Subcutaneous abdominal adipose tissue (tissue), 5 donors: ENCODE measurements at regions not wholly inside any gene's neighbourhood (a gene's known extent, or its start where the extent isn't known, plus 50 kb on each side); places are given as distances from the start of the nearest gene placed in this dataset.
"Not testable (repeated sequence)": the region's sequence is repeated elsewhere in the genome, so short reads cannot be mapped to it uniquely, and the experiment has no call there.

Experiments used
- H3K27ac ChIP-seq: one replicate; pipeline ENCODE4 v1.7.0; 2013; ENCODE audit warnings: low read depth, mild to moderate bottlenecking, inconsistent platforms, low read length, moderate library complexity
- H3K27me3 ChIP-seq, 5 donors: one replicate each; pipeline ENCODE4 v1.7.0; 2013; ENCODE audit warnings: low read length in 5 of 5, inconsistent platforms in 1 of 5; ENCODE audit not compliant: control insufficient read depth in 5 of 5, insufficient read depth in 4 of 5
- H3K36me3 ChIP-seq, 5 donors: one replicate each; pipeline ENCODE4 v1.7.0; 2013; ENCODE audit warnings: low read length in 5 of 5; ENCODE audit not compliant: control insufficient read depth in 5 of 5, insufficient read depth in 5 of 5
- H3K4me1 ChIP-seq, 5 donors: one replicate each; pipeline ENCODE4 v1.7.0; 2013; ENCODE audit warnings: low read length in 5 of 5, mild to moderate bottlenecking in 3 of 5, moderate library complexity in 1 of 5; ENCODE audit not compliant: control insufficient read depth in 5 of 5, insufficient read depth in 5 of 5
- H3K4me3 ChIP-seq, 5 donors: one replicate each; pipeline ENCODE4 v1.7.0; 2013; ENCODE audit warnings: low read length in 5 of 5, low read depth in 1 of 5
- H3K9ac ChIP-seq, 5 donors: one replicate each; pipeline ENCODE4 v1.7.0; 2013; ENCODE audit warnings: low read length in 5 of 5, mild to moderate bottlenecking in 4 of 5, moderate library complexity in 3 of 5
- H3K9me3 ChIP-seq, 5 donors: one replicate each; pipeline ENCODE4 v1.7.0; 2013; ENCODE audit warnings: low read length in 5 of 5; ENCODE audit not compliant: control insufficient read depth in 5 of 5
- donor health status: healthy.
- donor health status: healthy.
- donor health status: healthy.
- donor health status: healthy.
- donor health status: healthy.

DNA sequence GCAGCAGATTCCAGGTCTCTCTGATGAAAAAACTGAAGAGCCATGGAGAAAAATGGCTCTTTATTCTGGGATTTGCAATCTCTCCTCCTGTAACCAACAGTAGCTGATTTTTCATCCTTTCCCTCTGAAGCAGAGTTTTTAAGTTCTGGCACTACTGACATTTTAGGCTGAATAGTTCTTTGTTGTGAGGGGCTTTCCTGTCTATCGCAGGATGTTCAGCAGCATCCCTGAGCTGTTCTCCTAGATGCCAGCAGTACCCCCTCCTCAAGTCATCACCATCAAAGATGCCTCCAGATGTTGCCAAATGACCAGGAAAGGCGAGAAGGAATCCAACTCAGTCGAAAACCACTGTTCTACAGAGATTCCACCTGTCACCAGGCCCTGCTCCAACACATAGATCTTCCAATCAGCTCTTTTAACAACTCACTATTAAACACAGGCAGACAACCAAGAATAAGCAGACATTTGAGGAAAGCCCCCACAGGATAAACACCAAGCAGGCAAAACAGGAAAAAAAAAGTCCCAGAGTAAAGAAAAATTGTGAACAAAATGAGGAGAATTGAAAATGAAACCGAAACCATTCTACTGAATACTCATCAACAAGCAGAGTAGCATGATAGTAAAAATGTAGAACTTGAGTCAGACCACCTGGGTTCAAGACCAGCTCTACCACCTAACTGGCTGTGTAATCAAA is 124.8 kb downstream of the MPP7 start:
- H3K4me3 ChIP-seq, result peak overlapping the region in 3 of 5 donors; percentile 44 to 51 (median 44)
- no peak overlapping the region for H3K27ac ChIP-seq
- peak overlapping the region in 3 of 5 donors; percentile 9 to 47 (median 10) for H3K9ac ChIP-seq
- H3K27me3 ChIP-seq, result no peaks in the 10 kb centered on the region
- H3K36me3 ChIP-seq, result no peaks in the 10 kb centered on the region
- peaks cover 0 to 7% (median 3%) of the 10 kb centered on the region in 5 donors for H3K4me1 ChIP-seq
- no peaks in the 10 kb centered on the region for H3K9me3 ChIP-seq

DNA sequence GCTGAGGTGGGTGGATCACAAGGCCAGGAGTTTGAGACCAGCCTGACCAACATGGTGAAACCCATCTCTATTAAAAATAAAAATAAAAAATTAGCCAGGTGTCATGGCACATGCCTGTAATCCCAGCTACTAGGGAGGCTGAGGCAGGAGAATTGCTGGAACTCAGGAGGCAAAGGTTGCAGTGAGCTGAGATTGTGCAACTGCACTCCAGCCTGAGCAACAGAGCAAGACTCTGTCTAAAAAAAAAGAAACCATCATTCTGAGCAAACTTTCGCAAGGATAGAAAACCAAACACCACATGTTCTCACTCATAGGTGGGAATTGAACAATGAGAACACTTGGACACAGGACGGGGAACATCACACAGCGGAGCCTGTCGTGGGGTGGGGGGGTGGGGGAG is 126.4 kb downstream of the MPP7 start:
- H3K9ac ChIP-seq, H3K9me3 ChIP-seq, H3K27ac ChIP-seq, H3K27me3 ChIP-seq, H3K36me3 ChIP-seq, H3K4me3 ChIP-seq: not testable (repeated sequence)
- peaks cover 0 to 14% (median 8%) of the 10 kb centered on the region in 5 donors for H3K4me1 ChIP-seq

DNA sequence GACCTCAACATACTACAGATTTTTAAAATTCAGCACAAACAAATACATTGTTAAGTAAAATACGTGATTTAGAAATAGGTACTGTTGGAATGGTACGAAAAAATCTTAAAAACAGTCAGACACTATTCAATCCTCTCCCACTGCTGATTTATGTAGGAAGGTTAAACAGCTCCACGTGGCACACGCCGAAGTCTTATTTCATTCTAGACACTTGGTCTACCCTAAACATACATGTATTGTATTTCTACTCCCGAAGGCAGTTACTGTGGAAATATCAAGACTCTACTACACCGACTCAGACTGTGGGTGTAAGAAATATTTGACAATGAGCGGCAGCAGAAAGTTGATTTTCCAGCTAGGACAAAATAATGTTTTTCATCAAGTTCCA is 130.6 kb downstream of the MPP7 start:
- Histone ChIP-seq H3K27me3 (no peaks in the 10 kb centered on the region), H3K36me3 (no peaks in the 10 kb centered on the region), H3K9me3 (no peaks in the 10 kb centered on the region), H3K4me1 (peaks cover 0 to 10% (median 6%) of the 10 kb centered on the region in 5 donors), H3K9ac (no peak overlapping the region), H3K27ac (no peak overlapping the region), H3K4me3 (no peak overlapping the region)

DNA sequence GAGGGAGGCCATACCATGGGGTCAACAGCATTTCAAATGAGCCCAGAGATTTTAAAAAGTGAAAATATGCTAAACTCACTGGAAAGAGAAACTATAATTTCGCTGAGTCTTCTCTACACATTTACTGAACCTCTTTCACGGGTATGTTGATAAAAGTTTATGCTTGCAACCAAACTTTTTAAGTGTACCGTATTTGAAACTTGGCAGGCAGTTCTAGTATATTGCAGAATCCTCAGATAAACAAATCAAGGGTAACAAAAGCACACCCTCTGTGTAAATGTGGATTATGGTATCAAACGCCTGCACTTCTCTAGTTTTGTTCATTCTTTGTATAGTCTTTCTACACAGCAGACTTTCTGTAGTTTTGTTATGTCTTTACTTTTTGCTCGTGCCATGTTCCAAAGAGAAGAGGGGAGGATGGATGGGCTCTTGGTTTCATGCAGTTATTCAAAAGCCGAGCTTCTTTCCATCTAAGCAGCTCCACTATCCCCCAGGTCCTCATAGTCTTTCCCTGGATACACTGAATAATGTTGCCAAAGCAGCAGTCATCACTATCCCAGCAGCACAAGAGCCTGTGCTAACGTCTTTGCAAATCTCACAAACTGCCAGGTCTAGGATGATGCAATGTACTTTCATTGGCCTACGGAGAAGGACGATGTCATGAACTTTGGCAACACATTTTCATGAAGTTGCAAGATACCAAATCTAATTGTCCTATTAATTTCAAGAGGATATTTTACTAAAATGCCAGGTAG is 131.2 kb downstream of the MPP7 start:
- Histone ChIP-seq H3K27me3 (no peaks in the 10 kb centered on the region), H3K4me1 (peaks cover 0 to 10% (median 6%) of the 10 kb centered on the region in 5 donors), H3K36me3 (no peaks in the 10 kb centered on the region), H3K27ac (no peak overlapping the region), H3K4me3 (no peak overlapping the region), H3K9me3 (no peaks in the 10 kb centered on the region), H3K9ac (no peak overlapping the region)

DNA sequence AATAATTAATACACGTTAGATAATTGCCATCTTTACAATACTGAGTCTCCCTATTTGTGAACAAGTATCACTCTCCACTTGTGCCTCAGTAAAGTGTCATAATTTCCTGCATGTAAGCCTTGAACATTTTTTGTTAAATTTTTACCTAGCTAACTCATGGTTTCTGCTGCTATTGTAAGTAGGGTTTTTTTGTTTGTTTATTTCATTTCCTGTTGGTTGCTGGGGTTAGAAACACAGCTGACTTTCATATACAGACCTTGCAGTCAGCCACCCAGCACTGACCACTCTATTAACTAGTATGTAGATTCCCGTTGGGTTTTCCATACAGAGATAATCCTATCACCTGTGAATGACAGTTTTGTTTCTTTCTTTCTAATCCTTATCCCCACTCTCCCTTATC is 133.3 kb downstream of the MPP7 start:
- Histone ChIP-seq H3K9ac (no peak overlapping the region), H3K4me1 (peaks cover 0 to 10% (median 6%) of the 10 kb centered on the region in 5 donors)

DNA sequence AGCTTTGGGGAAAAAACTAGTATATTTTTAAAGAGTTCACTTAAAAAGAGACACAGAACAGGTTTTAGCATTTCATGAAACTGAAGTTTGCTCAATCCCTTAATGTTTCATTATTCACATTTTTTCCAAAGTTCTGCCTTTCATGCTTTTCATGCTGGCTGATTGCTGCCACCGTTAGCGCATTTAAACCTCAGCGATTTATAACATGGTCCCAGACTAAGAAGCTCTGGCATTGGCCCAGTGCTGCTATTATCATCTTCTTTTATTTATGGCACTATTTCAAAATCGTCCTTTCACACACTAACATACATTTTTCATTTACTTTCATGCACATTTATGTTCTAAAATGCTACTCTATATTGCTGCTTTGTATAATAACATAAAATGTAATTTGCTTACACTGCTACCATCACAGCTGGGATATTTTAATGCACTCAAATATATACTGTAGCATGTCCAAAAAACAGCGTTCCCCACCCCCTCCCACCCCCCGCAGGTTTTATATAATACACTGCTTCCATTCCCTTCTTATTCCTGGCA is 141.9 kb downstream of the MPP7 start:
- Histone ChIP-seq H3K4me1 (no peaks in the 10 kb centered on the region), H3K27ac (no peak overlapping the region), H3K4me3 (no peak overlapping the region), H3K27me3 (no peaks in the 10 kb centered on the region), H3K9me3 (peaks cover 0 to 2% (median 0%) of the 10 kb centered on the region in 5 donors), H3K36me3 (no peaks in the 10 kb centered on the region), H3K9ac (no peak overlapping the region)

More for the DNA sequence above, 133.3 kb downstream of the MPP7 start:
- no peak overlapping the region for H3K27ac ChIP-seq
- no peaks in the 10 kb centered on the region for H3K27me3 ChIP-seq
- H3K4me3 ChIP-seq, result no peak overlapping the region
- H3K9me3 ChIP-seq, result no peaks in the 10 kb centered on the region
- no peaks in the 10 kb centered on the region for H3K36me3 ChIP-seq

DNA sequence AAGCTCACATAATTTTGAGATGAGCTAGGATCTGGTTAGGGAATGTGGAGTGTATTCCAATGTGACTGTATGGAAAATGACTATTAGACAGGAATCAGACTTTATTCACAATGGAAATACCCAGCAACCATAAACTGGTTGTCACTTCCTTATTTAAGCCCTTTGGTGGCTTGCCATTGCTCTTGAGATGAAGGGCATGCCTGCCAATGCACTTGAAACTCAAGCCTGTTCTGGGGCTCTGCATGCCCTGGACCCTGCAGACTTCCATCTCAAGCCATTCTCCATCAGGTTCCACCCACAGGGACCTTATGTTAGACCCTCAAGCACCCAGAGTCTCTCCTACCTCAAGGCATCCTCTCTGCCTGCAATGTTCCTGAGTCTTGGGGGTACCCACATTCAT is 145.5 kb downstream of the MPP7 start:
- Histone ChIP-seq H3K9me3 (no peaks in the 10 kb centered on the region), H3K4me1 (no peaks in the 10 kb centered on the region), H3K4me3 (no peak overlapping the region), H3K27me3 (no peaks in the 10 kb centered on the region), H3K27ac (no peak overlapping the region), H3K9ac (no peak overlapping the region), H3K36me3 (no peaks in the 10 kb centered on the region)

DNA sequence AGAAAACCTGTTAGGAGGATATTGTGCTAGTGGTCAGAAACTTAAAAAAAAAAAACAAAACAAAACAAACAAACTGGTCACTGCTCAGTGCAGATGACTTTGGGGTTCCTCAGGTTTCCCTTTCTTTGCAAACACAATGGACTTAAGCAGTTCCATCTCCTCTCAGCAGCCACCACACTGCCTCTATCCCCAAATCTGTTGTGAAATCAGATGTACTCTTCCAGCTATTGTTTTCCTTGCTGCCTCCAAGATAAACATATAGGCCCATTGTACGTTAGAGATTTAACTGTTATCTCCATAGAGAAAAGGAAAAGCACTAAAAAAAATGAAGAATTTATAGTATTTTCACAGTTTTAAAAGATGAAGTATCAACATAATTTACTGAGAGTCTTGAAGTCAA is 147.1 kb downstream of the MPP7 start:
- no peak overlapping the region for H3K27ac ChIP-seq
- H3K4me3 ChIP-seq, result no peak overlapping the region
- H3K9ac ChIP-seq, result no peak overlapping the region
- H3K9me3 ChIP-seq, result no peaks in the 10 kb centered on the region
- no peaks in the 10 kb centered on the region for H3K36me3 ChIP-seq
- H3K4me1 ChIP-seq, result no peaks in the 10 kb centered on the region
- no peaks in the 10 kb centered on the region for H3K27me3 ChIP-seq

DNA sequence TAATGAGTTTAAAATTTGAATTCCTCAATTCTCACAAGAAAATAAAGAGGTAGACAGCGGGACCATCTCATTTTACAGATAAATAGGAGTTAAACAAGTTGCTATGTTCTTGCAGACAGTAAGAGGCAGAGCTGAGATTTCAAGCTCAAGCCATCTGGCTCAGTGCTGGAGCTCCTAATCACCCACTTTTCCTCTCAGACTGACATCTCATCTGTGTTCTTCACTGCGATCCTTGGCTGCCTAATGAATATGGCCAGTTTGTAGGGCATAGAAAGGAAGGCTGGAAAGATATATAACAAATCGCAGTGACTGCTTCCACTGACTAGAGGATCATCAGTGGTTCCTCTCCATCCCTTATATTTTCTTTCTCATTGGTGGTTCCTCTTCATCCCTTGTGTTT is 151.2 kb downstream of the MPP7 start:
- Histone ChIP-seq H3K9ac (no peak overlapping the region), H3K9me3 (no peaks in the 10 kb centered on the region), H3K27ac (no peak overlapping the region), H3K4me3 (no peak overlapping the region), H3K4me1 (no peaks in the 10 kb centered on the region), H3K36me3 (no peaks in the 10 kb centered on the region), H3K27me3 (no peaks in the 10 kb centered on the region)

DNA sequence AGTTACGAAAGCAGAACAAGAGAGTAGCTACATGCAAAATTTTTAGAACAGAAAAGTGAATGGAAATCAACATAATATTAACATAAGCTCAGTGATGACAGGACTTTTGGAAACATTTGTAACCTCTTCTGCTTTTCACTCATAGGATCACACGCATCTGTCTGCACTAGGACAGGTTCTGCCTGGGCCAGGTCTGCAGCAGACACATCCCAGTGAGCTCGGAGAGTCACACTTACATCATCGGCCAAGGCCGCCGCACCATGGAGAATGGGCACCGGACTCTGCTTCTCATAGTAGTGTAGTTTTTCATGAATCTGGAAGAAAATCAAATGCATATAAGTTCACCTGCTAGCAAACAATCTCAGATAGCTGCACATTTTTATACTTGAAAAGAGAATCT is 150.9 kb upstream of the ODAD2 start:
- no peak overlapping the region for H3K4me3 ChIP-seq
- H3K36me3 ChIP-seq, result no peaks in the 10 kb centered on the region
- H3K9me3 ChIP-seq, result no peaks in the 10 kb centered on the region
- H3K4me1 ChIP-seq, result no peaks in the 10 kb centered on the region
- H3K9ac ChIP-seq, result no peak overlapping the region
- no peak overlapping the region for H3K27ac ChIP-seq
- no peaks in the 10 kb centered on the region for H3K27me3 ChIP-seq
